Activated CD4-positive, alpha-beta T cell treated with anti-CD3 and anti-CD28 coated beads, Interleukin-2, Interleukin-4, amounts not matched to agents 100 ng/mL and 50 ng/mL, durations not matched to agents 16 hours and 8 hours (primary cell): ENCODE measurements at regions not wholly inside any gene's neighbourhood (a gene's known extent, or its start where the extent isn't known, plus 50 kb on each side); places are given as distances from the start of the nearest gene placed in this dataset.
"Not testable (repeated sequence)": the region's sequence is repeated elsewhere in the genome, so short reads cannot be mapped to it uniquely, and the experiment has no call there.

Experiments used
- DNase-seq: peaks from one replicate; pipeline ENCODE4 v3.0.0-alpha.2; 2020; ENCODE audit warnings: low spot score

DNA sequence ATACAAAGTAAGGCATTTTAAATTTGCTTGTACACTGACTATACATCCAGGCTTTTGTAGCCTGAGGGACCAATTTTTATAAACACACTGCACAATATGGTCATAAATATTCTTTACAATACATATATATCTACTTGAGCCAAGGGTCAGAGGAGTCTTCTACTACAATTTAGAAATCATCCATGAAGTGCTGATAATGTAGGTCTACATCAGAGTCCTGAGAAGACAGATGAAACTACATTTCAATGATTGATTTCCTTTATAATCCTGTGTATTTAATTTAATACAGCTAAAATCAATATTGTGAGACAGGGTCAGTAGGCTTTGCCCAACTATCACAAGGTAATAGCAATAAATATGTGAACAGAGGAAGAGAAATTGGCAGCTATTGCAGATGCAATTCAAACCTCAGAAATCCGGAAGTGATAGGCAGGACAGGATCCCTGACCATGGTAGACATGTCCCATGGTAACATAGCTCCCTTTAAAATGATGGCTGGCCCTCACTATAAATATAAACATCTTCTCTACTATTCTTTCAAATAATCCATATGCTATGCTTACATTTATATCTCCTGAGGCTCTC, 318.0 kb upstream of the POT1 start:
- no peak for DNase-seq

DNA sequence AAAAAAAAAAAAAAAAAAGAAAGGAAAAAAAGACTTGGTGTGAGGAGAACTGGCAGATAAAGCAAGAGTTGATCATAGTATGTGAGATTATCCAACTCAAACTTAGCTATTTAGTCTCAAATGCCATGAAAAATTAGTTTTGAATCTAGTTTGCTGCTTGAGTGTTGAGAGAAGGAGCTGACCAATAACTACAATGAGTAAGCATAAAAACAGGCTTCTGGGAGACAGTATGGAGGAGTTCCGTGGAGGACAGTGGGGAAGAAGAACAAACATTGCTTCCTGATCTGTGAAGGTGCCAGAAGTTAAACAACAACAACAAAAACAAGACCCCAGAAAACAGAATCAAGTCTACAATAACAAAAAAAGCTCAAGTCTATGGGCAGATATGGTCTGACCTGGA, 317.1 kb upstream of the POT1 start:
- DNase-seq: no peak

DNA sequence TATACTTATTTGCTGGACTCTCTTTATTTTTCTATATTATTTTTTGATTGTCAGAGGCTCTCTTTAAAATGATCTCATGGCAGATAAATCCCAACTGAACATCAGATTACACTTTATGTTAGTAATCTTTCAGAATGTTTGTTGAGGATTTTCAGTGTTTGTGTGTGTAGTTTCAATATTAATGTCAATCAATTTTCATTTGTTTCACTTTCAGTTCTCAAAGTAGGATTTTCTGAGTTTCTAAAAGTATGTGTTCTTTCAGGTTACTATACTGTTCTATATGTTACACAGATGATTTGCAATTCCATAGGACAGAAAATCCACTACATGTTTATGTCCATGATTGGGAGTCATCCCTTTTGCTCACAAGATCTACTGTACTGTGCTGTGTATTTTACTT, 311.9 kb upstream of the POT1 start:
- DNase-seq: no peak

DNA sequence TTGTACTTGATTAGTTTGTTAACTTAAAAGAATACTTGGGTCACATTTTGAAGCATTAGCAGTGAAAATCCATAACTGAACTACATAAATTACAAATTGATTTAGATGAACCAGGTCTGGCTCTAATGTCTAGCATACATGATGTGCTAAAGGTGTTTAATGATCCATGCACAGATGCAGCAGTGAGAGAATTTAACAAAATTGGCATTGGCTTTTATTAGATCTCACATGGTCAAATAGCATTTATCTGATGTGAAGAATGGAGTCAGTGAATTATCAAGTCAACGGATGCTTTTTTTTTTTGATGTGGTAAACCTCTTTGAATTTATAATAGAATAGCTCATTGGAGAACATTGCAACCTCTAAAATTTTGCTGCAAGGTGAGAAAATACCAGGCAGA, 293.0 kb upstream of the POT1 start:
- DNase-seq: no peak

DNA sequence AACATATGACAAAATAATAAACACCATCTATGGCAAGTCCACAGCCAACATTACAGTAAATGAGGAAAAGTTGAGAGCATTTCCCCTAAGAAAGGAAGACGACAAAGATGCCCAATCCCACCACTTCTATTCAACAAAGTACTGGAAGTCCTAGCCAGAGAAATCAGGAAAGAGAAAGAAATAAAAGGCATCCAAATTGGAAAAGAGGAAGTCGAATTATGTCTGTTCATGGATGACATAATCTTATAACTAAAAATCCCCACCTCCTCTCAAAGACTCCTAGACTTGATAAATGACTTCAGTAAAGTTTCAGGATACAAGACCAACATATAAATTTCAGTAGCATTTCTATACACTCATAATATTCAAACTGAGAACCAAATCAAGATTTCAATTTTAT, 288.5 kb upstream of the POT1 start:
- no peak for DNase-seq

DNA sequence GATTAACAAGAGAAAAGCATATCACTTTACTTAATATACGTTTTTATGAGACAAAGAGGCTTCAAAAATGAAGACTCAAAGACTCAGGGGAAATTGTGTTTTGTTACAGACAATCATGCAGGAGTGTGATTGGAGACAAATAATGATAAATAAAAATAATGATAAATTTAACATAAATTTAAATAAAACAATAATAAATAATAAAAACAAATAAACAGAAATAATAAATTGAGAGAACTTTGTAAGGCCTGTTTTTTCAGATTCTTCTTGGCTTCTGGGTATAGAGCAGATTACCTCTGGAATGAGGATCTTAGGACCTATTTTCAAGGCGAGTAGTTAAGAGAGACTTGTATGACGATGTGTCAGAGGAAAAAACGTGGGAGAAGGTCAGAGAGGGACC, 271.4 kb upstream of the POT1 start:
- no peak for DNase-seq

DNA sequence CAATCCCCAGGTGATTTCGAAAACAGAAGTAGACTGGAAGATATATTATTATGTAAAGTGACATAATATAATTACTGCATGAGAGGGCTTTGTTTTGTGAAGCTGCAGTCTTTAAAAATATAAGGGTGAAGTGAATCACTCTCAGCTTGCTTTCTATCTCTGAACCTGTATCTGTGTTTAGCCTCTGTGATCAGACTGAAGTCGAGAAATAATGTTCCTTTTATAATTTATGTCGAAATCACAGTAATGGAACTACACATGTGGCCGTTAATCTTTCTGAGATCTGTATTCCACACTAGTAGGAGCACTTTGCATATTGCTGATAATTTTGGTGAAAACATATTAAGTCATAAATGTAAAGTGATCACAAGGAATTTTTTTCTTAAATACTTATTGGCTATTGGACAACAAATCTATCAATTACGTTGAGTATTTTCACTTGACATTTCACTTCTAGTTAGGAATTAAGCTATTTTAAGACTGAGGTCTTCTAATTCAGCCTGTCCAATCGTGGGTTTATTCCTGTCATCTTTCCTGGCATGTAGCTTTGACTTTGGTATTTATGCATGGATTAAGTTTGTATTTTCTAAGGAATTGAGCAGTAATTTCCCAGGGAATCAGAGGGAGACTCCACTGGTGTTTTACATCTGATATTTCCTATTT, 268.2 kb upstream of the POT1 start:
- DNase-seq: no peak

DNA sequence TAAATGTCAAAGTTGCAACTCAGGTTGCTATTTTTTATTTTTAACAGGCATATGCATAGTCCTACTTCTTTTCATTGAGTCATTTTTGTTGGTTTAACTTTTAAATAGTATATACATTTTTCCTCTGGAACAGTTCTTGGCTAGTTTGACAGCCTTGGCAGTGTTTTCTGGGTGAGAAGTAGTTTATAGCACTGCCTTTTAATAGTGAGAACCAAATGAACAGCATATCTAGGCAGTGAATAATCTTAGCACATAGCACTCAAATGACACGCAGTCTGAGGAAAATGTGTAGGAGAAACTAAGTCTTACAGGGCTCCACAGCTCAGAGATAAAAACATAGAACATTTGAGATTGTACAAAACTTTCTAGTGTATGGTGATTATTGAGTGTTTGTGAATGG, 265.5 kb upstream of the POT1 start:
- no peak for DNase-seq

DNA sequence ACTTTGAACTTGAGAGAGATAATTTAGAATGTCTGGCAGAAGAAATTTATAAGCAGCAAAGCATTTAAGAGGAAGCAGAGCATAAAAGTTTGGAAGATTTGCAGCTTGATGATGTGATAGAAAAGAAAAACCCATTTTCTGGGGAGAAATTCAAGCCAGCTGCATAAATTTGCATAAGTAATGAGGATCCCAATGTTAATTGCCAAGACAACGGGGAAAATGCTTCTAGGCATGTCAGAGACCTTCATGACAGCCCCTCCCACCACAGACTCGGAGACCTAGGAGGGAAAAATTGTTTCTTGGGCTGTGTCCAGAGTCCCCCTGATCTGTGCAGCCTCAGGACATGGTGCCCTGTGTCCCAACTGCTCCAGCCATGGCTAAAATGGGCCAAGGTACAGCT, 263.6 kb upstream of the POT1 start:
- no peak for DNase-seq

DNA sequence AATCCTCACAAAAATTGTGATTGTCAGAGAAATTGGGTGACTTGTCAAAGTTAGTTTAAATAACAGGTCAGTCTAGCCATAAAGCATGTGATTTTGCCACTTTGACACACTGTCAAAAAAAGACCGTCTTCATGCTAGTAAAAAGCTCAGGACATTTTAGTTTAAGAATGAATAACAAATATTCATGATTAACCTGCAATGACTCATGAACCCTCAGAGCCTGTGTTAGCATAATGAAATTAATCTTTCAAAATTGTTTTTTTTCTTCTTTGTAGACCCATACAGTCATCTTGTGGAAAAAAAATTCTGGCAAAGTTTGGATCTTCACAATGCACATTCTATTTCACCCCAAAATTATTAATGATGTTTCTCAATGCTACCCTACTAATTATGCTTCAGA, 255.2 kb upstream of the POT1 start:
- DNase-seq: no peak

DNA sequence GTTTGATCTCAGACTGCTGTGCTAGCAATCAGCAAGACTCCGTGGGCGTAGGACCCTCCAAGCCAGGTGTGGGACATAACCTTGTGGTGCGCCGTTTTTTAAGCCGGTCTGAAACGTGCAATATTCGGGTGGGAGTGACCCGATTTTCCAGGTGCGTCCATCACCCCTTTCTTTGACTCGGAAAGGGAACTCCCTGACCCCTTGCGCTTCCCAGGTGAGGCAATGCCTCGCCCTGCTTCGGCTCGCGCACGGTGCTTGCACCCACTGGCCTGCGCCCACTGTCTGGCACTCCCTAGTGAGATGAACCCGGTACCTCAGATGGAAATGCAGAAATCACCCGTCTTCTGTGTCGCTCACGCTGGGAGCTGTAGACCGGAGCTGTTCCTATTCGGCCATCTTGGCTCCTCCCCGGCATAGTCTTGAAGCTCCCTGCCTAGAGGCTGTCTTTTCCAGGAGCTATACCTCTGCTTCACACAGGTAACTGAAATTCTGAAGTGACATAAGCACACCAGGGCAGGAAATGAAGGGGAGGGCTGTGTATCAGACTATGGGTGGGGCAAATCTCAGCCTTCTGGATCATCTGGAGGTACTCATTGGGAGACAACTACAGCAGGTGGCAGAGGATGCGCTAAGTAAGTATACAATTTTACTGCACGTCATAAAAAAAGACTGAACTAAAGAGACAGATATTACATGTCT, 252.1 kb upstream of the POT1 start:
- not testable (repeated sequence) for DNase-seq

DNA sequence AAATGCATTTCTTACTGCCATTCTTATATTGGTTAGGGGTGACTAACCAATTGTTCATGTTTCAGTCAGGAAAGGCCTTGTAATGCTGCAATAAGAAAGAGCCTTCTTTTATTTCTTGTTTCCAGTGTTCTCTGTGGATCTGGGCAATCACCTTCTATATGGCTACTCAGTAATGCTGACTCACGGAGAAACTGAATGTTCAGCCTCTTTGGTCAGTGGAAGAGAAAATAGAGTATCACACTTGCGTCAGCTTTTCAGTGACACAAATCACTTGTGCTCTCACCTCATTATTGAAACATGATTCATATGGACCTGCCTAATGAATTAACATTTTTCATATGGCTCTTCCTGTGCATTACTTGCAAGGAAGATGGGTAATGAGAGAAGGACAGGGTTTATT, 243.9 kb upstream of the POT1 start:
- DNase-seq: no peak

DNA sequence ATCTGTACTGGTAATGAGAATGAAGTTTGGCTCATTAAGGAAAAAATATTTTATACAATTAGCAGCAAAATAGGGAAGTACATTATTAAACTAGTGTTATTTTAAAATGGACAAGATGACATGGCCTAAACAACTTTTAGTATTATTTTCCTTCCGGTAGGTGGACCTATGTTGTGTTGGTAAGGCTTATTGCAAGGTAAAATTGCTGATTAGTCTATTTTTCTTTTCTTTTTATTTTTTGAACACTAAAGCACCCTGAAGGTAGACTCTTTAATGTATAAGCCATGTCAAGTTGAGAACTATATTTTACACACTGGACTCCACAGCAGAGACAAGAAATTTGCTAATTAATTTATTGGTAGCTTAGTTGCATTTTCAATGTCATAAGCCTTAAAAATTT, 239.5 kb upstream of the POT1 start:
- DNase-seq: no peak

DNA sequence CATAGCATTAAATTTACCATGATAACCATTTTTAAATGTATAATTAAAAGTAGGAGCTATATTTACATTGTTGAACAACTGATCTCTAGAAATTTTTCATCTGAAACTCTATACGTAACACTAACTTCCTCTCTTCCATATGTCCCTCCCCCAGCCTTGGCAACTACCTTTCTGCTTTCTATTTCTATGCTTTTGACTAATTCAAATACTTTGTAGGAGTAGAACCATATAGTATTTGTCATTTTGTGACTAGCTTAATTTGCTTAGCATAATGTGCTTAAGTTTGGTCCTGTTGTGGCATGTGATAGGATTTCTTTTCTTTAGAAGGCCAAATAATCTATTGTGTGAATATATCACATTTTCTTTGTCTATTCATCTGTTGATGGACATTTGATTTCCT, 225.3 kb upstream of the POT1 start:
- no peak for DNase-seq

DNA sequence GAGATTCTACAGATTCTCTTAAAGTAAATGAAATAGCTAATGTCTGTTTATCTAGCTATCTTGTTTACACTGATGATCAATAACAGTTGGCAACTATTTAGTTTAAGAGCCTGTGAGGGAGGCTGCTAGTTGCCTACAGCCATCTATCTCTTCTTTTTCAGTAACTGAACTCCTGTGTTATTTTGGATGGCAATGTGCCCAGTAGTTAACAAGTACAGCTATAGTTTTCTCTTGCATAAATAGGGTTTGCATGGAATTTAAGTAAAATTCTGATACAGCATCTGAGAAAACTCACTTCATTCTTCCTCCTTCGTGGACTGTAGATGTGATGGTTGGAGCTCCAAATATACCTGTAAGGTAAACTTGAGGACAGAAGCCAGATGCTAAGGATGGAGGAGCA, 219.5 kb upstream of the POT1 start:
- DNase-seq: no peak

DNA sequence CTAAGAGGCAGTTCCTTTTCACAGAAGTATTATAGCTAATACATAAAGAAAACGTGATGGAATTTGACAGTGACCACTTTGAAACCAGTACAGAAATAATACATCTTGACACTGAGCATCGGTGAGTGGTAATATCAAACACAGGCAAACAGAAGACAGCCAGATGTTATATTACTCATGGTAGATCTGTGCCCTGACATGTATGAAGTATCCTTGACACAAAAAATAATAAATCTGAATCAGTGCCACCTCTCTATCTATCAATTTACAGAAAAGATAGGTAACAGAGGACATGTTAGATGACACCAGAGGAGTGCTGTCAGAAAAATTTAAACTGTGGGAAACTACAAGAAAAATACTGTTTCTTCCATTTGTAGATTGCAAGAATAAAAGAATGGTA, 217.4 kb upstream of the POT1 start:
- no peak for DNase-seq

DNA sequence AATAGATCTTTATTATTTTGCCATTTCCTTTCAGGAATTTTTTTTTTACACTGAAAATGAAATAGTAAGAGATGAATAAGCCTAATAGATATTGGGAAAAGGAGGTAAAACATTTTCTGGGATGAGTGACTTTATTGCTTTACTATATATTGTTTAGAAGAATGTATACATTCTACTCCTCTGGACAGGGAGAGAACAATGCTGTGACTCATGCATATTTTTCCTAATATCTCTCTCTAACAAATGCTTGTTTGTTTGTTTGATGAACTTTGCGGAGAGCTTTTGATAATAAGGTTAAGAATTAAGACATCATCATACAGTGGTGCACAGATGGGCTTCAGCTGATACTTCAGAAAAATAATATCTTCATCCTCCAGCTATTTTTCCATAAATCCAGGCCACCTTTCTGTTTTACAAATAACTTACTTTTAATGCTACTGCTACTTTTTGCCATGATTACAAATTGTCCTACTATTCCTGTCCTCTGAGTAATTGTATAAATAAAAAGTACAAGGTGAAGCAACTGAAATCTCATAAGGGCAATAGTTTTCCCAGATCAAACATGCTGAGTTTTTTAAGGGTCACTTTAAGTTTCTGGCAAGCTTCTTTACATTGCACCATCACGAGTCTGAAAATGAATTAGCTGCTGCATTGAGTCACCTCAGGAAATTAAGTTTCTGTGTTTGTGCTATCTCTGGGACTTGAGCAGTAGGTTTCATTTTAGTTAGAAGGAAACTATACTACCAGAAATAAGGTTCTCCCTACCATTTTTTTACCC, 207.3 kb upstream of the POT1 start:
- no peak for DNase-seq

DNA sequence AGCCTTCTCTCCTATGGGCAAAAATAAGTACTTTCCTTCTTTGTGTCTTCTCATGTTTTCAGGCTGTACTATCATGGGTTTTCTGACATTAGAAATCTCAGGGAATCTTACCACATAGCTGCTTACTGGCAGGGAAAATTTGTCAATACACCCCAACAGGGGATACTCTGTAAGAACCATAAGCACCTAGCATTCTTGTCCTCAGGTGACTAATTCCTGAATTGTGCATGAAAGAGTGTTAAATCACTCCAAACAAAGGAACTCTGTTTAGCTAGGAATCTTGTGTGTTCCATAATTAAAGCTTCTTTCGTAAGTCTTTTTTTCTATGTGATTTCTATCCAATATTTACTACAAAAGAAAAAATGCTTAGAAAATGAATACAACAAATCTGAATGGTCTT, 206.7 kb upstream of the POT1 start:
- no peak for DNase-seq

DNA sequence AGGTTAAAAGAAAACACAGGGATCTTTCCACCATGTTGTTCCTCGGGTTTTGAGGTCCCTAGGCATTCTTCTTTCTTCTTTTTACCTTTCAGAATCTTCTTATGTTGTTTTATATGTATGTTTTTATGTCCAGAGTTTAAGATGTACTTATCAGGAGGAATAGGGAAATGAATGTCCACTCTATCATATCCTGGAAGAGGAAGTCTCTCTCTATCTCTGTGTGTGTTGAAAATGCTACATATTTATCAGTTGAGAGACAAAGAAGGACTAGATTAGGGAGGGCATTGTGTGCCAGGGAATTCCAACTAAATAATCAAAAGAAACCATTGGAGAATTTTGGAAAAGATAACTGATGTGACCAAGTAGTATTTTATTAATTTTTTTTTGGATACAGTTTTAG, 200.5 kb upstream of the POT1 start:
- no peak for DNase-seq

DNA sequence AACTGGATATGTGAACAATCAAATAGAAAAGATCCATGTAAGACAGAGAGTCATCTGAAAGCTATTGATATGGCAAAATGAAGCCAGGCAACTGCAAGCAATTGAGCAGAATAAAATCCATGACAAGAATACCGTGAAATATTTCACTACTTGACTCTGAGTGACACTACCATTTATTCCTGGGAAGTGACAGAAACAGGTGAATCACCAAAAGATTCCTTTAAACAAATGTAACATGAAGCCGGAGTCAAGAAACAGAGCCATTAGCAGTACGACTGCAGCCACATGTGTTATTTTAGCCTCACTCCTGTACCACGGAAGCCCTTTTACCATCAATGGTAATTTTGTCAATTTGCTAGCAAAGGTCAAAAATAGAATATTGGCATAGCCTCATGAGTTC, 197.7 kb upstream of the POT1 start:
- DNase-seq: no peak

DNA sequence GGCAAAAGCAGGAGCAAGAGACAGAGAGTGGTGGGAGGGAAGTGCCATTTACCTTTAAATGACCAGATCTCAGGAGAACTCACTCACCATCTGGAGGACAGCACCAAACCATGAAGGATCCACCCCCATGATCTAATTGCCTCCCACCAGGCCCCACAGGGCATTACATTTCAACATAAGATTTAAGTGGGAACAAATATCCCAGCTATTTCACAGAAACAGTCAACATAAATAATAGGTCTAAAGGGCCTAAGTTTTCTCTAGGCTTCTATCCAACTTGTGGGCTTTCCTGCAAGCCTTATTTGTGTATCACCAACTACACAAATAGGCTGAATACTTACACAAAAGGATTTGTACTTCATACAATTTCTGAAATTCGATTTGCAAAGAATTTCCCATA, 196.8 kb upstream of the POT1 start:
- DNase-seq: no peak

DNA sequence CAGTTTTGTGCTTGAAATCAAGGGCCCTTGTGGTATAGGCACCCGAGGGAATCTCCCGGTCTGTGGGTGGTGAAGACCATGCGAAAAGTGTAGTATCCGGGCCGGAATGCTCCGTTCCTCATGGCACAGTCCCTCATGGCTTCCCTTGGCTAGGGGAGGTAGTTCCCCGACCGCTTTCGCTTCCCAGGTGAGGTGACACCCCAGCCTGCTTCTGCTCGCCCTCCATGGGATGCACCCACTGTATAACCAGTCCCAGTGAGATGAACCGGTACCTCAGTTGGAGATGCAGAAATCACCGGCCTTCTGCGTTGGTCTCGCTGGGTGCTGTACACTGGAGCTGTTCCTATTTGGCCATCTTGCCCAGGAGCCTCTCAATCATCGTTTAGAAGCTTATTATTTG, 195.7 kb upstream of the POT1 start:
- no peak for DNase-seq

DNA sequence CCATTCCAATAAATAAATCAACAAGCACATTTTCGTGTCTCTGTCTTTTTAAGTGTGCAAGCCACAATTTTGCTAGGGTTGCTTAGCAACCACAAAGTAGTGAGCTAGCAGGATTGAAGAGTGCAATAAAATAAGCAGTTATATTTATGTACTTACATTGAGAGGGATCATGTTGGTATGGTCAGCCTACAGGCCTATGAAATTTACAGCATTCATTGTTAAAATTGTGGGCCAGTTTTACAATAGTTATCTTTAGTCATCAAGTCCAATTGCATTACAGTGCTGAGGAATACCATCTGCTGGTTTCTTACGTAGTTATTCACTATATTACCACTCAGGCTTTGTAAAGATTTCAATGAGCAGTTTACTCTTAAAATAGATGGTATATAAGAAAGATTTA, 192.5 kb upstream of the POT1 start:
- no peak for DNase-seq
